Jurkat, Clone E6-1 (cell line): ENCODE measurements at regions not wholly inside any gene's neighbourhood (a gene's known extent, or its start where the extent isn't known, plus 50 kb on each side); places are given as distances from the start of the nearest gene placed in this dataset.

ENCODE experiments used
- DNase-seq: peaks from one replicate; pipeline ENCODE4 v3.0.0-alpha.2; 2011; ENCODE audit warnings: low read depth, low spot score
- H3K4me3 ChIP-seq: 2 replicates; pipeline ENCODE4 v1.5.1; 2011; ENCODE audit warnings: mild to moderate bottlenecking, low read length, control low read depth, moderate library complexity

- DNase-seq: no peak
- no peak overlapping the region for H3K4me3 ChIP-seq
These were observed 393.7 kb upstream of the ARGLU1 start for GRCh38 chr13:106961651-106962050.

GRCh38 chr13:106961216-106961615 is 393.3 kb upstream of the ARGLU1 start:
- no peak overlapping the region for H3K4me3 ChIP-seq
- DNase-seq: no peak

- H3K4me3 ChIP-seq: no peak overlapping the region
- DNase-seq: no peak
These were observed 390.7 kb upstream of the ARGLU1 start for GRCh38 chr13:106958621-106959048.

- no peak overlapping the region for H3K4me3 ChIP-seq
- DNase-seq: no peak
These were observed 374.6 kb upstream of the ARGLU1 start for GRCh38 chr13:106942563-106942962.

GRCh38 chr13:106941779-106942178 is 373.8 kb upstream of the ARGLU1 start:
- no peak overlapping the region for H3K4me3 ChIP-seq

GRCh38 chr13:106927421-106927820 is 359.5 kb upstream of the ARGLU1 start:
- no peak for DNase-seq
- no peak overlapping the region for H3K4me3 ChIP-seq

More at GRCh38 chr13:106941779-106942178, 373.8 kb upstream of the ARGLU1 start:
- DNase-seq: no peak

- DNase-seq: no peak
These were observed 354.4 kb upstream of the ARGLU1 start for GRCh38 chr13:106922384-106922783.

GRCh38 chr13:106919638-106920037 is 351.7 kb upstream of the ARGLU1 start:
- H3K4me3 ChIP-seq: no peak overlapping the region
- DNase-seq: no peak

More at GRCh38 chr13:106922384-106922783, 354.4 kb upstream of the ARGLU1 start:
- H3K4me3 ChIP-seq: no peak overlapping the region

- no peak for DNase-seq
- H3K4me3 ChIP-seq: no peak overlapping the region
These were observed 351.2 kb upstream of the ARGLU1 start for GRCh38 chr13:106919133-106919532.

GRCh38 chr13:106918557-106918860 is 350.6 kb upstream of the ARGLU1 start:
- no peak overlapping the region for H3K4me3 ChIP-seq
- no peak for DNase-seq

- peak; percentile 28 for DNase-seq
- H3K4me3 ChIP-seq: peak overlapping the region; percentile 50
These were observed 350.0 kb upstream of the ARGLU1 start for GRCh38 chr13:106917673-106918556.

GRCh38 chr13:106917024-106917571 is 349.2 kb upstream of the ARGLU1 start:
- DNase-seq: no peak
- no peak overlapping the region for H3K4me3 ChIP-seq

GRCh38 chr13:106916329-106916976 is 348.5 kb upstream of the ARGLU1 start:
- no peak overlapping the region for H3K4me3 ChIP-seq
- no peak for DNase-seq

- no peak overlapping the region for H3K4me3 ChIP-seq
- DNase-seq: no peak
These were observed 347.2 kb upstream of the ARGLU1 start for GRCh38 chr13:106915146-106915545.

GRCh38 chr13:106911627-106912026 is 343.7 kb upstream of the ARGLU1 start:
- no peak for DNase-seq

GRCh38 chr13:106911020-106911419 is 343.1 kb upstream of the ARGLU1 start:
- no peak overlapping the region for H3K4me3 ChIP-seq
- DNase-seq: no peak

More at GRCh38 chr13:106911627-106912026, 343.7 kb upstream of the ARGLU1 start:
- no peak overlapping the region for H3K4me3 ChIP-seq

GRCh38 chr13:106906426-106906996 is 338.6 kb upstream of the ARGLU1 start:
- no peak for DNase-seq
- H3K4me3 ChIP-seq: no peak overlapping the region

GRCh38 chr13:106905380-106906162 is 337.6 kb upstream of the ARGLU1 start:
- no peak overlapping the region for H3K4me3 ChIP-seq
- no peak for DNase-seq

- DNase-seq: no peak
These were observed 331.5 kb upstream of the ARGLU1 start for GRCh38 chr13:106899442-106899841.

More at GRCh38 chr13:106899442-106899841, 331.5 kb upstream of the ARGLU1 start:
- no peak overlapping the region for H3K4me3 ChIP-seq
